A549 (cell line): ENCODE measurements at regions not wholly inside any gene's neighbourhood (a gene's known extent, or its start where the extent isn't known, plus 50 kb on each side); places are given as distances from the start of the nearest gene placed in this dataset.
A peak's percentile ranks its signal among the peaks of the same experiment; 100 is the strongest.

Experiments used
- ATAC-seq, 2 experiments: fragments of 200-7000 bp in 1 of 2; fragments of >200 bp in 1 of 2; cut with Nextera tagmentation in 1 of 2; cut with Tn5 transposase in 1 of 2; 3 replicates each; pipeline versions ENCODE4 v1.8.0 to v1.9.1; 2018 to 2020; ENCODE audit warnings: mild to moderate bottlenecking in 1 of 2, moderate library complexity in 1 of 2
- CTCF ChIA-PET: fragments of 300-600 bp; sonication (Branson Sonifier 250); formaldehyde crosslinking; extraction: SDS; loops from one replicate; lab custom pipeline; 2021; ENCODE audit warnings: antibody characterized with exemption, inconsistent platforms; lab: Yijun Ruan, JAX
- POLR2A ChIA-PET: fragments of 350-600 bp; formaldehyde crosslinking; extraction: SDS; loops from one replicate; lab custom pipeline; 2021; ENCODE audit warnings: antibody characterized with exemption, inconsistent platforms; lab: Yijun Ruan, JAX
- DNase-seq, 2 experiments: peaks; one replicate each; pipeline versions ENCODE4 v3.0.0 to v3.0.0-alpha.2; 2011 to 2016; ENCODE audit warnings: low read depth in 1 of 2, low spot score in 1 of 2
- FAIRE-seq: peaks from 2 replicates; lab custom pipeline; 2011; peaks lifted over from hg19 to GRCh38; lab: Jason Lieb, UNC
- H3K27ac ChIP-seq, 2 experiments: fragments of >200 bp; sonication (Bioruptor Twin); formaldehyde crosslinking; 3 replicates each; pipeline ENCODE4 v1.5.1; 2016 to 2017
- H3K4me1 ChIP-seq: fragments of >200 bp; sonication (Bioruptor Twin); formaldehyde crosslinking; 3 replicates; pipeline ENCODE4 v1.6.1; 2016
- H3K4me2 ChIP-seq: fragments of >200 bp; sonication (Bioruptor Twin); formaldehyde crosslinking; 3 replicates; pipeline ENCODE4 v1.6.1; 2016
- H3K4me3 ChIP-seq: fragments of >200 bp; sonication (Bioruptor Twin); formaldehyde crosslinking; 3 replicates; pipeline ENCODE4 v1.5.1; 2016
- H3K9me3 ChIP-seq: fragments of >200 bp; sonication (Bioruptor Twin); formaldehyde crosslinking; 3 replicates; pipeline ENCODE4 v1.6.1; 2016
- BCL3 ChIP-seq: fragments of >200 bp; sonication (Bioruptor Twin); formaldehyde crosslinking; IDR thresholded peaks from 3 replicates; pipeline ENCODE4 v1.6.1; 2016
- E2F6 ChIP-seq: IDR thresholded peaks from 2 replicates; pipeline ENCODE4 v1.6.1; 2012; ENCODE audit warnings: low read depth, borderline replicate concordance
- EHMT2 ChIP-seq: fragments of 200-600 bp; sonication (generic); IDR thresholded peaks from 2 replicates; pipeline ENCODE4 v1.6.1; 2016; ENCODE audit warnings: antibody characterized with exemption, low read depth, mild to moderate bottlenecking, moderate library complexity
- EP300 ChIP-seq, 2 experiments: fragments of >200 bp; sonication (Bioruptor Twin); formaldehyde crosslinking; IDR thresholded peaks; 2 replicates in 1 of 2; 3 replicates in 1 of 2; pipeline ENCODE4 v1.6.1; 2016 to 2017
- ESRRA ChIP-seq: fragments of 150-350 bp; IDR thresholded peaks from 2 replicates; pipeline ENCODE4 v1.6.1; 2014; ENCODE audit warnings: mild to moderate bottlenecking, low read length, borderline replicate concordance
- FOSB ChIP-seq: fragments of 250-450 bp; sonication (Bioruptor Pico); IDR thresholded peaks from 2 replicates; pipeline ENCODE4 v1.5.0; 2020; ENCODE audit warnings: mild to moderate bottlenecking, moderate library complexity
- FOSL2 ChIP-seq, 2 experiments: fragments of 450-650 bp in 1 of 2; fragments of >200 bp in 1 of 2; sonication (Bioruptor Twin) in 1 of 2; formaldehyde crosslinking; IDR thresholded peaks; 2 replicates each; pipeline versions ENCODE4 v1.5.0 to v1.6.1; 2016 to 2020; ENCODE audit warnings: mild to moderate bottlenecking in 1 of 2, moderate library complexity in 1 of 2
- HMGXB4 ChIP-seq: fragments of 250-450 bp; sonication (Bioruptor Pico); IDR thresholded peaks from 2 replicates; pipeline ENCODE4 v1.5.0; 2021; ENCODE audit warnings: mild to moderate bottlenecking, moderate library complexity, borderline replicate concordance
- HOXB5 ChIP-seq: fragments of 250-450 bp; sonication (Bioruptor Pico); IDR thresholded peaks from 2 replicates; pipeline ENCODE4 v1.5.0; 2020; ENCODE audit warnings: mild to moderate bottlenecking, moderate library complexity
- JUN ChIP-seq, 2 experiments: fragments of >200 bp; sonication (Bioruptor Twin); formaldehyde crosslinking; IDR thresholded peaks; 2 replicates in 1 of 2; 3 replicates in 1 of 2; pipeline ENCODE4 v1.6.1; 2016 to 2017
- KDM1A ChIP-seq: fragments of 200-600 bp; sonication (generic); IDR thresholded peaks from 2 replicates; pipeline ENCODE4 v1.6.1; 2016; ENCODE audit warnings: low read depth, mild to moderate bottlenecking
- MYC ChIP-seq: IDR thresholded peaks from 2 replicates; pipeline ENCODE4 v1.6.1; 2012; ENCODE audit warnings: mild to moderate bottlenecking, inconsistent platforms, low read length, improper control_type of control experiment, borderline replicate concordance
- POLR2AphosphoS2 ChIP-seq: conservative IDR thresholded peaks from 2 replicates; pipeline ENCODE4 v1.6.1; 2012; ENCODE audit warnings: low read length, improper control_type of control experiment, inconsistent platforms
- RAD21 ChIP-seq, 2 experiments: fragments of >200 bp in 1 of 2; sonication (Bioruptor Twin) in 1 of 2; formaldehyde crosslinking in 1 of 2; IDR thresholded peaks in 1 of 2; conservative IDR thresholded peaks in 1 of 2; 2 replicates in 1 of 2; 3 replicates in 1 of 2; pipeline ENCODE4 v1.6.1; 2012 to 2018; ENCODE audit warnings: inconsistent platforms in 1 of 2
- SMC3 ChIP-seq: fragments of >200 bp; sonication (Bioruptor Twin); formaldehyde crosslinking; IDR thresholded peaks from 3 replicates; pipeline ENCODE4 v1.6.1; 2018; ENCODE audit warnings: inconsistent platforms
- SREBF2 ChIP-seq: fragments of 450-650 bp; IDR thresholded peaks from 2 replicates; pipeline ENCODE4 v1.6.1; 2014; ENCODE audit warnings: mild to moderate bottlenecking, moderate library complexity
- TFCP2L1 ChIP-seq: fragments of 250-450 bp; sonication (Bioruptor Pico); IDR thresholded peaks from 2 replicates; pipeline ENCODE4 v1.5.0; 2021; ENCODE audit warnings: mild to moderate bottlenecking
- USF2 ChIP-seq: fragments of 450-650 bp; IDR thresholded peaks from 2 replicates; pipeline ENCODE4 v1.6.1; 2014; ENCODE audit warnings: antibody characterized with exemption
- ZNF302 ChIP-seq: fragments of 250-450 bp; sonication (Bioruptor Pico); IDR thresholded peaks from 2 replicates; pipeline ENCODE4 v1.9.0; 2021; ENCODE audit warnings: inconsistent platforms, mild to moderate bottlenecking, moderate library complexity
- ZSCAN20 ChIP-seq: fragments of 250-450 bp; sonication (Bioruptor Pico); IDR thresholded peaks from 2 replicates; pipeline ENCODE4 v1.8.0; 2022; ENCODE audit warnings: mild to moderate bottlenecking, moderate library complexity
- whole genome bisulfite sequencing: methylation state at CpG from one replicate; pipeline ENCODE4 v1.1.6; 2017; ENCODE audit errors: missing lambda C conversion rate; 5-methylcytosine and 5-hydroxymethylcytosine counted together

- H3K4me2 ChIP-seq = no peak overlapping the region
- peaks cover 28% of the 10 kb centered on the region; the same call in 2 of the 3 replicates for H3K4me1 ChIP-seq
- WGBS = 88% methylated on average over 17 of the region's 17 CpGs
- ChIA-PET POLR2A (no interaction called here), CTCF (no interaction called here)
- FAIRE-seq = no peak
- H3K4me3 ChIP-seq = no peak overlapping the region
- no peak overlapping the region for H3K27ac ChIP-seq
- H3K9me3 ChIP-seq = no peaks in the 10 kb centered on the region
- no peak for DNase-seq
- ATAC-seq = no peak
- TF ChIP-seq EP300 (IDR thresholded peaks at IDR 0.05) (no peak), ESRRA (no peak), ZSCAN20 (CRISPR knock-in tag) (no peak), EHMT2 (no peak), E2F6 (no peak), FOSB (CRISPR knock-in tag) (no peak), SMC3 (no peak), RAD21 (conservative IDR thresholded peaks at IDR 0.05 in 1 of 2, IDR thresholded peaks at IDR 0.05 in 1 of 2) (no peak), ZNF302 (CRISPR knock-in tag) (no peak), TFCP2L1 (CRISPR knock-in tag) (no peak), JUN (IDR thresholded peaks at IDR 0.05) (no peak), BCL3 (no peak), KDM1A (no peak), SREBF2 (no peak), USF2 (no peak), FOSL2 (IDR thresholded peaks at IDR 0.05) (no peak), FOSL2 (CRISPR knock-in tag; IDR thresholded peaks at IDR 0.05) (no peak), MYC (no peak), POLR2AphosphoS2 (no peak)
These were observed 95.9 kb upstream of the CIBAR2 start for GRCh38 chr16:85208181-85208580.

- Histone ChIP-seq H3K4me1 (peaks cover 28% of the 10 kb centered on the region; the same call in 2 of the 3 replicates), H3K4me3 (no peak overlapping the region), H3K4me2 (no peak overlapping the region), H3K27ac (no peak overlapping the region), H3K9me3 (no peaks in the 10 kb centered on the region)
- TF ChIP-seq HOXB5 (CRISPR knock-in tag) (no peak), KDM1A (peak; percentile 36; the same call in 1 of the 2 replicates)
- FAIRE-seq = no peak
- no peak for DNase-seq
- POLR2A ChIA-PET = no interaction called here
- CTCF ChIA-PET = no interaction called here
- 87% methylated on average over 35 of the region's 38 CpGs for WGBS
- no peak for ATAC-seq
These were observed 96.6 kb upstream of the CIBAR2 start for GRCh38 chr16:85208643-85209520.

GRCh38 chr16:85209526-85210121 lies 97.4 kb upstream of the CIBAR2 start:
- ATAC-seq (peak in 1 of 2 experiments; percentile 43; a peak in 3 of 6 replicates), FAIRE-seq (no peak), DNase-seq (no peak)
- no peak overlapping the region for H3K4me3 ChIP-seq
- H3K4me1 ChIP-seq = peaks cover 28% of the 10 kb centered on the region; the same call in 2 of the 3 replicates
- POLR2A ChIA-PET = no interaction called here
- no peak for TF ChIP-seq TFCP2L1 (CRISPR knock-in tag)
- no peak for TF ChIP-seq HMGXB4 (CRISPR knock-in tag)
- TF ChIP-seq KDM1A = 0 out of 2 replicates have a peak, but pooled peaks have one; percentile 3
- H3K27ac ChIP-seq = no peak overlapping the region
- 67% methylated on average over 4 of the region's 17 CpGs for WGBS
- H3K4me2 ChIP-seq = no peak overlapping the region
- CTCF ChIA-PET = interaction anchor here (1.4 kb wide), 1 partner anchor 95 kb away, joined by 5 read pairs; no protein-coding TSS in a partner anchor
- H3K9me3 ChIP-seq = no peaks in the 10 kb centered on the region
